Endodermal cell (in vitro differentiated cells): ENCODE measurements at regions not wholly inside any gene's neighbourhood (a gene's known extent, or its start where the extent isn't known, plus 50 kb on each side); places are given as distances from the start of the nearest gene placed in this dataset.

Experiments used
- DNase-seq: peaks from one replicate; pipeline ENCODE4 v3.0.0-alpha.2; 2017
- H3K27ac ChIP-seq: 2 replicates; pipeline ENCODE4 v1.5.1; 2013; ENCODE audit warnings: mild to moderate bottlenecking, low read depth, low read length, moderate library complexity
- H3K27me3 ChIP-seq: 2 replicates; pipeline ENCODE4 v1.6.1; 2013; ENCODE audit warnings: mild to moderate bottlenecking, low read length, moderate library complexity; ENCODE audit not compliant: insufficient read depth, control insufficient read depth, poor library complexity, severe bottlenecking
- H3K36me3 ChIP-seq: 2 replicates; pipeline ENCODE4 v1.7.0; 2013; ENCODE audit warnings: mild to moderate bottlenecking, low read length, moderate library complexity; ENCODE audit not compliant: control insufficient read depth, insufficient read depth
- H3K4me1 ChIP-seq: one replicate; pipeline ENCODE4 v1.7.0; 2013; ENCODE audit warnings: low read length; ENCODE audit not compliant: control insufficient read depth, insufficient read depth
- H3K4me3 ChIP-seq: 2 replicates; pipeline ENCODE4 v1.5.1; 2013; ENCODE audit warnings: mild to moderate bottlenecking, low read length, moderate library complexity
- H3K9ac ChIP-seq: 2 replicates; pipeline ENCODE4 v1.6.1; 2013; ENCODE audit warnings: mild to moderate bottlenecking, low read length, moderate library complexity; ENCODE audit not compliant: poor library complexity, severe bottlenecking; ENCODE audit errors: extremely low read depth
- H3K9me3 ChIP-seq: 2 replicates; pipeline ENCODE4 v1.6.1; 2013; ENCODE audit warnings: mild to moderate bottlenecking, low read length, moderate library complexity; ENCODE audit not compliant: control insufficient read depth
- H3K27ac Mint-ChIP-seq: 2 replicates; pipeline ENCODE4 v1.8.0; 2020; ENCODE audit warnings: mixed read lengths
- H3K27me3 Mint-ChIP-seq: 2 replicates; pipeline ENCODE4 v1.8.0; 2021; ENCODE audit warnings: mild to moderate bottlenecking, mixed read lengths; ENCODE audit not compliant: insufficient read depth
- H3K36me3 Mint-ChIP-seq: 2 replicates; pipeline ENCODE4 v1.8.0; 2020; ENCODE audit warnings: low read depth, mixed read lengths
- H3K4me1 Mint-ChIP-seq: 2 replicates; pipeline ENCODE4 v1.8.0; 2020; ENCODE audit warnings: mixed read lengths
- H3K4me3 Mint-ChIP-seq: 2 replicates; pipeline ENCODE4 v1.8.0; 2020; ENCODE audit warnings: mild to moderate bottlenecking, moderate library complexity, mixed read lengths
- H3K9me3 Mint-ChIP-seq: 2 replicates; pipeline ENCODE4 v1.8.0; 2020; ENCODE audit warnings: mild to moderate bottlenecking, mixed read lengths
- CTCF ChIP-seq: fragments of 200-600 bp; sonication (generic); conservative IDR thresholded peaks from 2 replicates; pipeline ENCODE4 v1.5.0; 2021; ENCODE audit warnings: antibody characterized with exemption, mild to moderate bottlenecking
- WGBS, 2 experiments: methylation state at CpG; one replicate each; pipeline versions ENCODE4 v1.1.5 to v1.1.7; 2013; ENCODE audit warnings: missing lambda C conversion rate in 2 of 2, mixed read lengths in 1 of 2; ENCODE audit not compliant: insufficient coverage in 1 of 2, insufficient read length in 1 of 2; 5-methylcytosine and 5-hydroxymethylcytosine counted together

GRCh38 chr3:156016902-156017301, 103.5 kb upstream of the KCNAB1 start:
- H3K9me3 ChIP-seq, result no peaks in the 10 kb centered on the region
- H3K27ac ChIP-seq, result peak overlapping the region; percentile 0
- no peak for DNase-seq
- H3K27ac Mint-ChIP-seq, result no peak overlapping the region
- no peaks in the 10 kb centered on the region for H3K36me3 Mint-ChIP-seq
- no peak for TF ChIP-seq CTCF
- H3K9ac ChIP-seq, result no peak overlapping the region
- H3K36me3 ChIP-seq, result no peaks in the 10 kb centered on the region
- WGBS, 2 experiments, result 98 to 100% methylated on average over 3 to 4 of the region's 4 CpGs
- peaks cover 32% of the 10 kb centered on the region for H3K4me1 Mint-ChIP-seq
- H3K9me3 Mint-ChIP-seq, result no peaks in the 10 kb centered on the region
- H3K27me3 ChIP-seq, result no peaks in the 10 kb centered on the region
- peaks cover 10% of the 10 kb centered on the region for H3K4me1 ChIP-seq
- H3K4me3 Mint-ChIP-seq, result no peak overlapping the region
- H3K4me3 ChIP-seq, result no peak overlapping the region
- no peaks in the 10 kb centered on the region for H3K27me3 Mint-ChIP-seq

GRCh38 chr3:156017352-156018030, 102.9 kb upstream of the KCNAB1 start:
- no peak overlapping the region for H3K4me3 Mint-ChIP-seq
- H3K36me3 Mint-ChIP-seq, result no peaks in the 10 kb centered on the region
- no peaks in the 10 kb centered on the region for H3K36me3 ChIP-seq
- H3K27ac ChIP-seq, result peak overlapping the region; percentile 29
- H3K9me3 Mint-ChIP-seq, result no peaks in the 10 kb centered on the region
- no peak overlapping the region for H3K9ac ChIP-seq
- peaks cover 12% of the 10 kb centered on the region for H3K4me1 ChIP-seq
- peaks cover 36% of the 10 kb centered on the region for H3K4me1 Mint-ChIP-seq
- no peak overlapping the region for H3K4me3 ChIP-seq
- H3K27me3 Mint-ChIP-seq, result no peaks in the 10 kb centered on the region
- H3K27ac Mint-ChIP-seq, result no peak overlapping the region
- no peaks in the 10 kb centered on the region for H3K9me3 ChIP-seq
- DNase-seq, result no peak
- H3K27me3 ChIP-seq, result no peaks in the 10 kb centered on the region
- no peak for TF ChIP-seq CTCF

GRCh38 chr3:156024904-156025533, 95.4 kb upstream of the KCNAB1 start:
- Histone ChIP-seq H3K9me3 (no peaks in the 10 kb centered on the region), H3K9ac (no peak overlapping the region), H3K27ac (no peak overlapping the region), H3K4me3 (no peak overlapping the region), H3K4me1 (peaks cover 9% of the 10 kb centered on the region), H3K36me3 (no peaks in the 10 kb centered on the region), H3K27me3 (no peaks in the 10 kb centered on the region)
- no peak overlapping the region for H3K4me3 Mint-ChIP-seq
- no peaks in the 10 kb centered on the region for H3K27me3 Mint-ChIP-seq
- no peaks in the 10 kb centered on the region for H3K9me3 Mint-ChIP-seq
- peaks cover 26% of the 10 kb centered on the region for H3K4me1 Mint-ChIP-seq
- no peaks in the 10 kb centered on the region for H3K36me3 Mint-ChIP-seq
- DNase-seq, result peak; percentile 62
- no peak for TF ChIP-seq CTCF
- H3K27ac Mint-ChIP-seq, result no peak overlapping the region
- 27 to 45% methylated on average over 5 to 6 of the region's 6 CpGs for WGBS, 2 experiments
